Activated naive CD4-positive, alpha-beta T cell treated with anti-CD3 and anti-CD28 coated beads, Interleukin-2, amount 10 ng/mL, durations not matched to agents 7 days and 5 days (primary cell): ENCODE measurements at regions not wholly inside any gene's neighbourhood (a gene's known extent, or its start where the extent isn't known, plus 50 kb on each side); places are given as distances from the start of the nearest gene placed in this dataset.
"Not testable (repeated sequence)": the region's sequence is repeated elsewhere in the genome, so short reads cannot be mapped to it uniquely, and the experiment has no call there.

Experiments used
- CTCF ChIA-PET: fragments of 350-600 bp; sonication (Branson Sonifier 250); formaldehyde crosslinking; loops from one replicate; lab custom pipeline; 2021; ENCODE audit warnings: antibody characterized with exemption; lab: Charles Lee
- DNase-seq: peaks from one replicate; pipeline ENCODE4 v3.0.0-alpha.2; 2020
- H3K27ac Mint-ChIP-seq: one replicate; pipeline ENCODE4 v1.8.0; 2021; ENCODE audit warnings: mild to moderate bottlenecking, moderate library complexity, mixed read lengths
- H3K27me3 Mint-ChIP-seq: one replicate; pipeline ENCODE4 v1.8.0; 2021; ENCODE audit warnings: mild to moderate bottlenecking, mixed read lengths
- H3K36me3 Mint-ChIP-seq: one replicate; pipeline ENCODE4 v1.8.0; 2021; ENCODE audit warnings: mixed read lengths
- H3K4me1 Mint-ChIP-seq: one replicate; pipeline ENCODE4 v1.8.0; 2021; ENCODE audit warnings: mixed read lengths
- H3K4me3 Mint-ChIP-seq: one replicate; pipeline ENCODE4 v1.8.0; 2021; ENCODE audit warnings: mild to moderate bottlenecking, moderate library complexity, mixed read lengths
- H3K9me3 Mint-ChIP-seq: one replicate; pipeline ENCODE4 v1.8.0; 2021; ENCODE audit warnings: mixed read lengths

- H3K4me1 Mint-ChIP-seq, result no peaks in the 10 kb centered on the region
These were observed 218.5 kb downstream of the SPANXN3 start for GRCh38 chrX:143298663-143299241.

GRCh38 chrX:143296521-143296920, 220.8 kb downstream of the SPANXN3 start:
- Mint-ChIP-seq H3K4me3 (no peak overlapping the region), H3K27ac (no peak overlapping the region), H3K27me3 (no peaks in the 10 kb centered on the region), H3K36me3 (no peaks in the 10 kb centered on the region), H3K9me3 (no peaks in the 10 kb centered on the region), H3K4me1 (no peaks in the 10 kb centered on the region)
- CTCF ChIA-PET, result no interaction called here
- no peak for DNase-seq

More at GRCh38 chrX:143298663-143299241, 218.5 kb downstream of the SPANXN3 start:
- Mint-ChIP-seq H3K9me3 (no peaks in the 10 kb centered on the region), H3K27me3 (no peaks in the 10 kb centered on the region), H3K36me3 (no peaks in the 10 kb centered on the region), H3K27ac (no peak overlapping the region), H3K4me3 (no peak overlapping the region)
- CTCF ChIA-PET, result no interaction called here
- DNase-seq, result no peak

GRCh38 chrX:143287236-143287635, 230.0 kb downstream of the SPANXN3 start:
- Mint-ChIP-seq H3K4me3 (no peak overlapping the region), H3K36me3 (no peaks in the 10 kb centered on the region), H3K27ac (no peak overlapping the region), H3K4me1 (no peaks in the 10 kb centered on the region), H3K27me3 (no peaks in the 10 kb centered on the region), H3K9me3 (no peaks in the 10 kb centered on the region)
- CTCF ChIA-PET, result no interaction called here
- DNase-seq, result no peak

GRCh38 chrX:143270317-143270716, 244.6 kb downstream of the SPANXN4 start:
- DNase-seq, result no peak
- Mint-ChIP-seq H3K4me1 (no peaks in the 10 kb centered on the region), H3K9me3 (peaks cover 3% of the 10 kb centered on the region), H3K4me3 (no peak overlapping the region), H3K36me3 (no peaks in the 10 kb centered on the region), H3K27me3 (no peaks in the 10 kb centered on the region), H3K27ac (no peak overlapping the region)
- CTCF ChIA-PET, result no interaction called here

DNA sequence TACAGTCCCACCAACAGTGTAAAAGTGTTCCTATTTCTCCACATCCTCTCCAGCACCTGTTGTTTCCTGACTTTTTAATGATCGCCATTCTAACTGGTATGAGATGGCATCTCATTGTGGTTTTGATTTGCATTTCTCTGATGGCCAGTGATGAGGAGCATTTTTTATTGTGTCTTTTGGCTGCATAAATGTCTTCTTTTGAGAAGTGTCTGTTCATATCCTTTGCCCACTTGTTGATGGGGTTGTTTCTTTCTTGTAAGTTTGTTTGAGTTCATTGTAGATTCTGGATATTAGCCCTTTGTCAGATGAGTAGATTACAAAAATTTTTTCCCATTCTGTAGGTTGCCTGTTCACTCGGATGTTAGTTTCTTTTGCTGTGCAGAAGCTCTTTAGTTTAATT, 218.9 kb downstream of the SPANXN4 start:
- H3K36me3 Mint-ChIP-seq, DNase-seq, CTCF ChIA-PET, H3K27me3 Mint-ChIP-seq, H3K4me1 Mint-ChIP-seq, H3K9me3 Mint-ChIP-seq, H3K27ac Mint-ChIP-seq, H3K4me3 Mint-ChIP-seq: not testable (repeated sequence)

DNA sequence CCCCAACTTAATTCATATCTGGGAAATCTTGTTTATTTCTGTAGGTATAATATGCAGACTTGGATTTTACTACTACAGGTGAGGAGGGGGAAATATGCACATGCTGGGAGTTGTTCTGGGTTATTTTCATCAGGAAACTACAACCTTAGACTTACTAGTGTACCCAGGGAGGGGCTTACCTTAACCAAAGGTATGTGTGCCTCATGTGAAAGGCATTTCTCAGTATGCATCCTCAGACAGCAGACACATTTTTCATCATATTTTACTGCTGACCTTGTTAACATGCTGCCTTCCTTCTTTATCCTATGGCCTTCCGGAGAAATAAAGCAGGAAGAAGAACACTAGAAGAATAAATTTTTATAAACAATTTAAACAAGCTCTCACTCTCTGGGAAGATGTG, 214.9 kb downstream of the SPANXN4 start:
- peaks cover 3% of the 10 kb centered on the region for H3K9me3 Mint-ChIP-seq
- no peak for DNase-seq
- H3K27me3 Mint-ChIP-seq, result no peaks in the 10 kb centered on the region
- CTCF ChIA-PET, result interaction anchor here (0.6 kb wide), 1 partner anchor 1923 kb away, joined by 3 read pairs; no protein-coding TSS in a partner anchor
- H3K27ac Mint-ChIP-seq, result no peak overlapping the region
- H3K4me3 Mint-ChIP-seq, result no peak overlapping the region
- H3K4me1 Mint-ChIP-seq, result no peaks in the 10 kb centered on the region
- no peaks in the 10 kb centered on the region for H3K36me3 Mint-ChIP-seq

- Mint-ChIP-seq H3K4me1 (no peaks in the 10 kb centered on the region), H3K36me3 (no peaks in the 10 kb centered on the region), H3K9me3 (peaks cover 8% of the 10 kb centered on the region), H3K27ac (no peak overlapping the region), H3K27me3 (no peaks in the 10 kb centered on the region), H3K4me3 (no peak overlapping the region)
- DNase-seq, result no peak
- CTCF ChIA-PET, result no interaction called here
These were observed 205.8 kb downstream of the SPANXN4 start for GRCh38 chrX:143231492-143231891.

GRCh38 chrX:143228600-143228999, 202.9 kb downstream of the SPANXN4 start:
- H3K27ac Mint-ChIP-seq, H3K9me3 Mint-ChIP-seq, H3K4me1 Mint-ChIP-seq, H3K36me3 Mint-ChIP-seq, CTCF ChIA-PET, H3K4me3 Mint-ChIP-seq, DNase-seq, H3K27me3 Mint-ChIP-seq: not testable (repeated sequence)

- no peak for DNase-seq
- peaks cover 2% of the 10 kb centered on the region for H3K9me3 Mint-ChIP-seq
These were observed 181.2 kb downstream of the SPANXN4 start for GRCh38 chrX:143206966-143207365.

DNA sequence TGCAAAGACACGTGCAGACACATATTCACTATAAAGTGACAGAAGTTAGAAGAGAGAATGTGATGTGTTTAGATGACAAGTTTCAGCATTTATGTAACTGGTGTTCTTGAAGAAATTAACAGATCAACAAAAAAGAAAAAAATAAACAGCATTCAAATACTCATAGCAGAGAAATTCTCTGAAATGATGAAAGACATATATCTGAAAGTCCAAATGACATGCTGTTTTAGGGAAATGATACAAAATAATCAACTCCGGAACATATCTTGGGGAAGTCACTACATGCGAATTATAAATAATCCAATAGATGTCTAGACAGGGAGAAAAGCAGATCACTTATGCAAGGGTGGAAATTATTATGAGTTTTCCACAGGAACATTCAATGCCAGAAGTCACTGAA, 146.0 kb downstream of the SPANXN4 start:
- H3K27ac Mint-ChIP-seq, result no peak overlapping the region
- CTCF ChIA-PET, result no interaction called here
- no peak overlapping the region for H3K4me3 Mint-ChIP-seq
- no peaks in the 10 kb centered on the region for H3K4me1 Mint-ChIP-seq
- no peaks in the 10 kb centered on the region for H3K9me3 Mint-ChIP-seq
- no peaks in the 10 kb centered on the region for H3K27me3 Mint-ChIP-seq
- H3K36me3 Mint-ChIP-seq, result no peaks in the 10 kb centered on the region
- DNase-seq, result no peak

More at GRCh38 chrX:143206966-143207365, 181.2 kb downstream of the SPANXN4 start:
- Mint-ChIP-seq H3K27ac (no peak overlapping the region), H3K27me3 (no peaks in the 10 kb centered on the region), H3K36me3 (no peaks in the 10 kb centered on the region), H3K4me3 (no peak overlapping the region), H3K4me1 (no peaks in the 10 kb centered on the region)
- CTCF ChIA-PET, result no interaction called here

- no peaks in the 10 kb centered on the region for H3K9me3 Mint-ChIP-seq
These were observed 140.1 kb downstream of the SPANXN4 start for GRCh38 chrX:143165778-143166177.

GRCh38 chrX:143139681-143140080, 114.0 kb downstream of the SPANXN4 start:
- Mint-ChIP-seq H3K36me3 (no peaks in the 10 kb centered on the region), H3K4me1 (no peaks in the 10 kb centered on the region), H3K4me3 (no peak overlapping the region), H3K27me3 (no peaks in the 10 kb centered on the region), H3K27ac (no peak overlapping the region), H3K9me3 (no peaks in the 10 kb centered on the region)
- DNase-seq, result no peak
- CTCF ChIA-PET, result no interaction called here

More at GRCh38 chrX:143165778-143166177, 140.1 kb downstream of the SPANXN4 start:
- no peak overlapping the region for H3K4me3 Mint-ChIP-seq
- no peak for DNase-seq
- no peaks in the 10 kb centered on the region for H3K4me1 Mint-ChIP-seq
- CTCF ChIA-PET, result no interaction called here
- H3K27me3 Mint-ChIP-seq, result no peaks in the 10 kb centered on the region
- H3K27ac Mint-ChIP-seq, result no peak overlapping the region
- no peaks in the 10 kb centered on the region for H3K36me3 Mint-ChIP-seq

- no peak for DNase-seq
- Mint-ChIP-seq H3K4me3 (no peak overlapping the region), H3K9me3 (peaks cover 2% of the 10 kb centered on the region), H3K4me1 (no peaks in the 10 kb centered on the region), H3K27ac (no peak overlapping the region), H3K36me3 (no peaks in the 10 kb centered on the region), H3K27me3 (no peaks in the 10 kb centered on the region)
- CTCF ChIA-PET, result no interaction called here
These were observed 95.7 kb downstream of the SPANXN4 start for GRCh38 chrX:143121477-143121876.

DNA sequence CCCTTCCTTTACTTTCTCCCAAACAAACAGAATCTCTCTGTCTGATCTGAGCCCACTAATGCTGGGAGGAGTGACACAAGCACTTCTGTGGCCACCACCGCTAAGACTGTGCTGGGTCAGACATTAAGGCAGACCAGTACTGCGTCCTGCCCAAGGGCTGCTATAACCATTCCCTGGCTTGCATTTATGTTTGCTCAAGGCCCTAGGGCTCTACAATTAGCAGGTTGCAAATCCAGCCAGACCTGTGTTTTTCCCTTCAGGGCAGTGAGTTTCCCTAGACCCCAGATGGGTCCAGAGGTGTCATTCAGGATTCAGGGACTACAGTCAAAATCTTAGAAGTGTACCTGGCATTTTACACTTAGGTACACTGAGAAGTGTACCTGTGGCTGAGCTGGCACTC, 89.7 kb downstream of the SPANXN4 start:
- no peak overlapping the region for H3K27ac Mint-ChIP-seq
- no peaks in the 10 kb centered on the region for H3K27me3 Mint-ChIP-seq
- CTCF ChIA-PET, result no interaction called here
- no peak overlapping the region for H3K4me3 Mint-ChIP-seq
- no peaks in the 10 kb centered on the region for H3K36me3 Mint-ChIP-seq
- no peak for DNase-seq
- peaks cover 2% of the 10 kb centered on the region for H3K9me3 Mint-ChIP-seq
- no peaks in the 10 kb centered on the region for H3K4me1 Mint-ChIP-seq

DNA sequence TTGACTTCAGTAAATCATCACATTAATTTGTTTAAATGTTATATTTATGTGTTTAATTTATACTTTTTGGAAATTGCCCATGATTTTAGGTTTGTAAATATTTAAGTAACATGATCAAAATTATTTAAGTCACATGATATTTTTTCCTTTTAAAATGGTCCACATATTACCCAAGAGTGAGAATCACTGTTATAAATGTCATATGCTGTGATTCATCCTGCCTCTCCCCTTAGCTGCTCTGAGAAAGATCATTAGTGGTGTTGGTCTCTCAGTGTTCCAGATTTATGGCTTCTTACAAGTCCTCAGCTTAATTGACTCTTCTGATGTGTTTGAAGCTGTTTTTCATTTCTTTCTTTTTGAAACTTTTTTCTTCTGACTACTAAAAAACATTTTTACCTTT, 70.1 kb downstream of the SPANXN4 start:
- Mint-ChIP-seq H3K36me3 (no peaks in the 10 kb centered on the region), H3K27ac (no peak overlapping the region), H3K27me3 (no peaks in the 10 kb centered on the region), H3K9me3 (peaks cover 8% of the 10 kb centered on the region), H3K4me3 (no peak overlapping the region), H3K4me1 (no peaks in the 10 kb centered on the region)
- DNase-seq, result no peak
- CTCF ChIA-PET, result no interaction called here

- no peak for DNase-seq
- CTCF ChIA-PET, result no interaction called here
- peaks cover 8% of the 10 kb centered on the region for H3K9me3 Mint-ChIP-seq
- no peaks in the 10 kb centered on the region for H3K36me3 Mint-ChIP-seq
- no peaks in the 10 kb centered on the region for H3K4me1 Mint-ChIP-seq
- H3K4me3 Mint-ChIP-seq, result no peak overlapping the region
- H3K27ac Mint-ChIP-seq, result no peak overlapping the region
- no peaks in the 10 kb centered on the region for H3K27me3 Mint-ChIP-seq
These were observed 69.6 kb downstream of the SPANXN4 start for GRCh38 chrX:143095321-143095720.
